MM.1S (cell line): ENCODE measurements at regions not wholly inside any gene's neighbourhood (a gene's known extent, or its start where the extent isn't known, plus 50 kb on each side); places are given as distances from the start of the nearest gene placed in this dataset.

Experiments used
- DNase-seq: peaks from one replicate; pipeline ENCODE4 v3.0.0-alpha.2; 2015
- H2AFZ ChIP-seq: fragments of 300-600 bp; sonication (generic); 2 replicates; pipeline ENCODE4 v1.6.0; 2016; ENCODE audit warnings: antibody characterized with exemption, low read length
- H3F3A ChIP-seq: fragments of 300-600 bp; sonication (generic); 2 replicates; pipeline ENCODE4 v1.6.1; 2016; ENCODE audit warnings: mild to moderate bottlenecking, antibody characterized with exemption, low read length, moderate library complexity, mixed read lengths; ENCODE audit not compliant: insufficient read depth
- H3K27ac ChIP-seq: fragments of 300-600 bp; sonication (generic); 2 replicates; pipeline ENCODE4 v1.5.1; 2016; ENCODE audit warnings: mild to moderate bottlenecking, low read length
- H3K27me3 ChIP-seq: fragments of 300-600 bp; sonication (generic); replicated peaks from 2 replicates; pipeline ENCODE4 v1.6.0; 2016; ENCODE audit warnings: low read length; ENCODE audit not compliant: insufficient read depth
- H3K36me3 ChIP-seq: fragments of 300-600 bp; sonication (generic); replicated peaks from 2 replicates; pipeline ENCODE4 v1.6.1; 2016; ENCODE audit warnings: mild to moderate bottlenecking, low read length, mixed read lengths; ENCODE audit not compliant: insufficient read depth
- H3K4me1 ChIP-seq: fragments of 300-600 bp; sonication (generic); 2 replicates; pipeline ENCODE4 v1.6.1; 2016; ENCODE audit warnings: low read length, mixed read lengths
- H3K4me2 ChIP-seq: fragments of 300-600 bp; sonication (generic); 2 replicates; pipeline ENCODE4 v1.6.0; 2016; ENCODE audit warnings: low read depth, low read length
- H3K4me3 ChIP-seq: fragments of 300-600 bp; sonication (generic); 2 replicates; pipeline ENCODE4 v1.5.1; 2016; ENCODE audit warnings: low read length, mixed read lengths
- H3K79me2 ChIP-seq: fragments of 300-600 bp; sonication (generic); 2 replicates; pipeline ENCODE4 v1.6.1; 2016; ENCODE audit warnings: mixed run types, low read length, mixed read lengths
- H3K9ac ChIP-seq: fragments of 300-600 bp; sonication (generic); 2 replicates; pipeline ENCODE4 v1.6.1; 2016; ENCODE audit warnings: low read length, mixed read lengths
- H3K9me2 ChIP-seq: fragments of 300-600 bp; sonication (generic); replicated peaks from 2 replicates; pipeline ENCODE4 v1.6.1; 2016; ENCODE audit warnings: mild to moderate bottlenecking, low read length, mixed read lengths; ENCODE audit not compliant: insufficient read depth
- H3K9me3 ChIP-seq: fragments of 300-600 bp; sonication (generic); replicated peaks from 2 replicates; pipeline ENCODE4 v1.6.1; 2016; ENCODE audit warnings: mild to moderate bottlenecking, low read length, mixed read lengths; ENCODE audit not compliant: insufficient read depth
- H4K20me1 ChIP-seq: fragments of 300-600 bp; sonication (generic); 2 replicates; pipeline ENCODE4 v1.6.1; 2016; ENCODE audit warnings: mild to moderate bottlenecking, low read length, moderate library complexity, mixed read lengths; ENCODE audit not compliant: insufficient read depth
- EZH2 ChIP-seq: fragments of 300-600 bp; sonication (generic); optimal IDR thresholded peaks from 2 replicates; pipeline ENCODE3; 2017; ENCODE audit warnings: low read depth, mild to moderate bottlenecking, antibody characterized with exemption, low read length, mixed read lengths
- EZH2phosphoT487 ChIP-seq: fragments of 300-600 bp; sonication (generic); IDR thresholded peaks from 2 replicates; pipeline ENCODE4 v1.6.1; 2018; ENCODE audit warnings: antibody characterized with exemption, low read length
- TF ChIP-seq, protein P1 (sequence below): fragments of 300-600 bp; sonication (generic); IDR thresholded peaks from 2 replicates; pipeline ENCODE4 v1.5.1; 2016; ENCODE audit warnings: antibody characterized with exemption, low read length, mixed read lengths

DNA sequence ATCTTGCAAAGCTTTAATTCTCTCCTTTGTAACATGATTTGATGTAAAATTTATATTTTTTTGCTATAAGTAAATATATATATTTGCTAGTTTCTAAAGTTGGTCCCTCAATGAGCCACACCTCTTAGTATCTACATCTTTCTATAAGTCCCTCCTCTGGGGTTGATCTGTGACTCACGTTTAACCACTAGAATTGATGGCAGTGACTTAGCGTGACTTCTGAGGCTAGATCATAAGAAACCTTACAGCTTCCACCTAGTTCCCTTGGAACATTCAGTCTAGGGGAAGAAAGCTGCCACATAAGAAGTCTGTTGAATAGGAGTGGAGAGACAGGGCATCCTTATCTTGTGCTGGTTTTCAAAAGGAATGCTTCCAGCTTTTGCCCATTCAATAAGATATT lies 56.6 kb upstream of the TNIK start:
- H3K79me2 ChIP-seq = no peaks in the 10 kb centered on the region
- H3K4me1 ChIP-seq = no peaks in the 10 kb centered on the region
- no peaks in the 10 kb centered on the region for H3K9me2 ChIP-seq
- DNase-seq = no peak
- no peaks in the 10 kb centered on the region for H3K27me3 ChIP-seq
- H2AFZ ChIP-seq = no peak overlapping the region
- H3K9me3 ChIP-seq = no peaks in the 10 kb centered on the region
- no peak overlapping the region for H3K9ac ChIP-seq
- H3K4me3 ChIP-seq = no peak overlapping the region
- H3K36me3 ChIP-seq = no peaks in the 10 kb centered on the region
- H4K20me1 ChIP-seq = no peaks in the 10 kb centered on the region
- H3K27ac ChIP-seq = no peak overlapping the region
- no peaks in the 10 kb centered on the region for H3F3A ChIP-seq
- TF ChIP-seq EZH2 = no peak
- TF ChIP-seq, protein P1, sequence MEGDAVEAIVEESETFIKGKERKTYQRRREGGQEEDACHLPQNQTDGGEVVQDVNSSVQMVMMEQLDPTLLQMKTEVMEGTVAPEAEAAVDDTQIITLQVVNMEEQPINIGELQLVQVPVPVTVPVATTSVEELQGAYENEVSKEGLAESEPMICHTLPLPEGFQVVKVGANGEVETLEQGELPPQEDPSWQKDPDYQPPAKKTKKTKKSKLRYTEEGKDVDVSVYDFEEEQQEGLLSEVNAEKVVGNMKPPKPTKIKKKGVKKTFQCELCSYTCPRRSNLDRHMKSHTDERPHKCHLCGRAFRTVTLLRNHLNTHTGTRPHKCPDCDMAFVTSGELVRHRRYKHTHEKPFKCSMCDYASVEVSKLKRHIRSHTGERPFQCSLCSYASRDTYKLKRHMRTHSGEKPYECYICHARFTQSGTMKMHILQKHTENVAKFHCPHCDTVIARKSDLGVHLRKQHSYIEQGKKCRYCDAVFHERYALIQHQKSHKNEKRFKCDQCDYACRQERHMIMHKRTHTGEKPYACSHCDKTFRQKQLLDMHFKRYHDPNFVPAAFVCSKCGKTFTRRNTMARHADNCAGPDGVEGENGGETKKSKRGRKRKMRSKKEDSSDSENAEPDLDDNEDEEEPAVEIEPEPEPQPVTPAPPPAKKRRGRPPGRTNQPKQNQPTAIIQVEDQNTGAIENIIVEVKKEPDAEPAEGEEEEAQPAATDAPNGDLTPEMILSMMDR = no peak
- TF ChIP-seq EZH2phosphoT487 = no peak
- no peak overlapping the region for H3K4me2 ChIP-seq

DNA sequence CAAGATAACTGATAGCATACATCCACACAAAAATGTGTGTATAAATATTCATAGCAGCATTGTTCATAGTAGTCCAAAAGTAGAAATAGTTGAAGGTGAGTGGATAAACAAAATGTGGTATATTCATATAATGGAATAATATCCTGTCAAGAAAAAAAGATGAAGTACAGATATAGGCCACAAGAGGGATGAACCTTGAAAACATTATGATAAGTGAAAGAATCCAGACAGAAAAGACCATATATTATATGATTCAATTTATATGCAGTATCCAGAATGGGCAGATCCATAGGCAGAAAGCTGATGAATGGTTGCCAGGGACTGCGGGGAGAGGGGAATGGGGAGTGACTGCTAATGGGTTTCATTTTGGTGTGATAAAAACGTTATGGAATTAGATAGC lies 54.3 kb upstream of the TNIK start:
- Histone ChIP-seq H3K4me1 (no peaks in the 10 kb centered on the region), H3K4me2 (no peak overlapping the region), H3K9me2 (no peaks in the 10 kb centered on the region), H3K9ac (no peak overlapping the region), H3K27me3 (no peaks in the 10 kb centered on the region), H2AFZ (no peak overlapping the region), H3F3A (no peaks in the 10 kb centered on the region), H3K27ac (no peak overlapping the region), H3K4me3 (no peak overlapping the region), H3K9me3 (no peaks in the 10 kb centered on the region), H3K36me3 (no peaks in the 10 kb centered on the region), H3K79me2 (no peaks in the 10 kb centered on the region), H4K20me1 (no peaks in the 10 kb centered on the region)
- no peak for DNase-seq
- TF ChIP-seq, protein P1 = peak; percentile 11; the same call in 1 of the 2 replicates
- TF ChIP-seq EZH2 = no peak

DNA sequence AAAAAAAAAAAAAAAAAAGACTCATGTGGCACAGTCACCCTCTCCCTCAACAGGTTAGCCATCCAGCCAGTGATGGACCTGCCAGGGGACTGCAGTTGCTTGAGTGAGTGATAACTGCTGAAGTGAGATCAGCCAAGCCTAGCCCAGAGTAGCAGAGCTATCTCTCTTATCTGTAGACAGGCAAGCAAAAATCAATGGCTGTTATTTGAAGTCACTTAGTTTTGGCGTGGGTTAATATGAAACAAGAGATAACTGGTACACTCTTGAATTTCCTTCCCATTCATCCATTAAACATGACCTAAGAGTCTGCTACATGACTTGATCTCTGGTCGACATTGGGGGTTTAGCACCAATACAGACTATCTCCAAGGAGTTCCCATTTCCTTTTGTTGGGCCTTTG lies 51.2 kb upstream of the TNIK start:
- Histone ChIP-seq H3K36me3 (no peaks in the 10 kb centered on the region), H3K9ac (no peak overlapping the region), H2AFZ (no peak overlapping the region), H3K4me1 (no peaks in the 10 kb centered on the region), H3K9me3 (no peaks in the 10 kb centered on the region), H4K20me1 (no peaks in the 10 kb centered on the region), H3K4me3 (no peak overlapping the region), H3K9me2 (no peaks in the 10 kb centered on the region), H3K27me3 (no peaks in the 10 kb centered on the region), H3K27ac (no peak overlapping the region), H3K4me2 (no peak overlapping the region), H3K79me2 (no peaks in the 10 kb centered on the region), H3F3A (no peaks in the 10 kb centered on the region)
- no peak for DNase-seq
- no peak for TF ChIP-seq EZH2
